ENCODE measurements at regions not wholly inside any gene's neighbourhood (a gene's known extent, or its start where the extent isn't known, plus 50 kb on each side); places are given as distances from the start of the nearest gene placed in this dataset. TPM values are rescaled to one million over a fixed set of nuclear protein-coding genes. Genes with fewer than 3 reads are reported as not detected.

Small RNAs in the stretch of these regions (small RNA-seq; reads per million reads assigned to genes)
- not detected for gene Z99497.1

Measured in GM12878 (cell line).